C4-2B (cell line): ENCODE measurements at regions not wholly inside any gene's neighbourhood (a gene's known extent, or its start where the extent isn't known, plus 50 kb on each side); places are given as distances from the start of the nearest gene placed in this dataset.
"Not testable (repeated sequence)": the region's sequence is repeated elsewhere in the genome, so short reads cannot be mapped to it uniquely, and the experiment has no call there.

Experiments used
- CTCF ChIP-seq: fragments of 450-650 bp; conservative IDR thresholded peaks from 2 replicates; pipeline ENCODE4 v1.5.1; 2017; ENCODE audit warnings: mild to moderate bottlenecking
- ZFX ChIP-seq: fragments of 450-650 bp; IDR thresholded peaks from 2 replicates; pipeline ENCODE4 v1.6.1; 2017

GRCh38 chr4:8959471-8959870 lies 87.8 kb upstream of the HMX1 start:
- TF ChIP-seq CTCF, ZFX: not testable (repeated sequence)
